Endothelial cell of umbilical vein (primary cell): ENCODE measurements at regions not wholly inside any gene's neighbourhood (a gene's known extent, or its start where the extent isn't known, plus 50 kb on each side); places are given as distances from the start of the nearest gene placed in this dataset.

ENCODE experiments used
- BruUV-seq: library from RNA; stranded (reverse); fragments of 400-500 nt; replicated peaks from 2 replicates; lab custom pipeline; 2021; lab: Mats Ljungman, UMichigan
- CTCF ChIA-PET: fragments of 300-600, 350-600 bp; sonication (Branson Sonifier 250); formaldehyde crosslinking; loops from one replicate; lab custom pipeline; 2021; ENCODE audit warnings: antibody characterized with exemption, inconsistent platforms; lab: Charles Lee
- POLR2A ChIA-PET: fragments of 300-600, 350-600 bp; sonication (Branson Sonifier 250); formaldehyde crosslinking; loops from one replicate; lab custom pipeline; 2021; ENCODE audit warnings: antibody characterized with exemption, inconsistent platforms; lab: Charles Lee
- DNase-seq: peaks from one replicate; pipeline ENCODE4 v3.0.0-alpha.2; 2011; ENCODE audit warnings: low read depth, low spot score
- FAIRE-seq: peaks from 2 replicates; lab custom pipeline; 2011; peaks lifted over from hg19 to GRCh38; lab: Jason Lieb, UNC
- H2AFZ ChIP-seq: 2 replicates; pipeline ENCODE4 v1.6.0; 2012; ENCODE audit warnings: low read depth, low read length, control low read depth, inconsistent platforms
- H3K27ac ChIP-seq: 2 replicates; pipeline ENCODE4 v1.5.1; 2011; ENCODE audit warnings: low read depth, mild to moderate bottlenecking, control low read depth, low read length, moderate library complexity; ENCODE audit not compliant: insufficient read depth
- H3K27me3 ChIP-seq, 2 experiments: 2 replicates each; pipeline versions ENCODE4 v1.6.0 to v1.6.1; 2011; ENCODE audit warnings: low read length in 2 of 2, mixed read lengths in 1 of 2; ENCODE audit not compliant: control insufficient read depth in 2 of 2, insufficient read depth in 2 of 2
- H3K36me3 ChIP-seq, 2 experiments: 2 replicates in 1 of 2; 3 replicates in 1 of 2; pipeline ENCODE4 v1.5.1; 2011; ENCODE audit warnings: low read length in 2 of 2, mild to moderate bottlenecking in 1 of 2, moderate library complexity in 1 of 2; ENCODE audit not compliant: control insufficient read depth in 2 of 2, insufficient read depth in 2 of 2; ENCODE audit errors: extremely low read depth in 1 of 2
- H3K4me1 ChIP-seq: 3 replicates; pipeline ENCODE4 v1.5.1; 2011; ENCODE audit warnings: mild to moderate bottlenecking, low read length; ENCODE audit not compliant: control insufficient read depth, insufficient read depth; ENCODE audit errors: extremely low read depth
- H3K4me2 ChIP-seq: 2 replicates; pipeline ENCODE4 v1.6.1; 2011; ENCODE audit warnings: low read length, control low read depth, mixed read lengths; ENCODE audit not compliant: insufficient read depth
- H3K4me3 ChIP-seq, 3 experiments: fragments of 200-600 bp in 1 of 3; sonication (generic), shearing (Covaris generic) in 1 of 3; replicated peaks in 1 of 3; 2 replicates each; pipeline ENCODE4 v1.5.1; 2011 to 2016; ENCODE audit warnings: control low read depth in 3 of 3, low read length in 3 of 3, mild to moderate bottlenecking in 2 of 3, inconsistent platforms in 1 of 3, low read depth in 1 of 3, moderate library complexity in 1 of 3; ENCODE audit not compliant: insufficient read depth in 1 of 3
- H3K79me2 ChIP-seq: 2 replicates; pipeline ENCODE4 v1.6.0; 2012; ENCODE audit warnings: low read length, inconsistent platforms; ENCODE audit not compliant: control insufficient read depth, insufficient read depth
- H3K9ac ChIP-seq: replicated peaks from 2 replicates; pipeline ENCODE3; 2011; ENCODE audit warnings: low read length, control low read depth; ENCODE audit not compliant: insufficient read depth; ENCODE audit errors: extremely low read depth
- H3K9me1 ChIP-seq: replicated peaks from 3 replicates; pipeline ENCODE4 v1.6.0; 2011; ENCODE audit warnings: mild to moderate bottlenecking, low read length; ENCODE audit not compliant: control insufficient read depth, insufficient read depth; ENCODE audit errors: extremely low read depth
- H3K9me3 ChIP-seq: replicated peaks from 2 replicates; pipeline ENCODE4 v1.5.1; 2012; ENCODE audit warnings: low read length, inconsistent platforms; ENCODE audit not compliant: control insufficient read depth, insufficient read depth
- H4K20me1 ChIP-seq: replicated peaks from 2 replicates; pipeline ENCODE3; 2011; ENCODE audit warnings: mild to moderate bottlenecking, low read length; ENCODE audit not compliant: control insufficient read depth, insufficient read depth; ENCODE audit errors: extremely low read depth
- EZH2 ChIP-seq: IDR thresholded peaks from 2 replicates; pipeline ENCODE4 v1.6.1; 2012; ENCODE audit warnings: borderline replicate concordance, low read depth, mild to moderate bottlenecking, moderate library complexity, low read length, inconsistent platforms; ENCODE audit not compliant: severe bottlenecking
- FOS ChIP-seq: IDR thresholded peaks from 2 replicates; pipeline ENCODE4 v1.6.1; 2011; ENCODE audit warnings: mild to moderate bottlenecking, low read length, moderate library complexity, borderline replicate concordance; ENCODE audit not compliant: insufficient read depth
- JUN ChIP-seq: IDR thresholded peaks from 2 replicates; pipeline ENCODE4 v1.6.1; 2011; ENCODE audit warnings: borderline replicate concordance, low read depth; ENCODE audit not compliant: insufficient read length, insufficient read depth
- MYC ChIP-seq: IDR thresholded peaks from one replicate; pipeline ENCODE4 v1.6.1; 2011; ENCODE audit warnings: mild to moderate bottlenecking, low read depth, low read length
- POLR2A ChIP-seq: IDR thresholded peaks from 2 replicates; pipeline ENCODE4 v1.6.1; 2012; ENCODE audit warnings: low read depth, mild to moderate bottlenecking, control low read depth, low read length
- POLR2AphosphoS5 ChIP-seq: IDR thresholded peaks from 2 replicates; pipeline ENCODE4 v1.6.1; 2012; ENCODE audit warnings: low read depth, mild to moderate bottlenecking, control low read depth, low read length, moderate library complexity; ENCODE audit not compliant: insufficient read depth
- dilution Hi-C: fragments of 300-500 bp; cut with MboI; formaldehyde crosslinking; loops from one replicate; pipeline ENCODE4 v1.15.0; 2019; ENCODE audit warnings: low sequenced_read_pairs; ENCODE audit not compliant: extremely low pct_ligation_motif_present
- intact Hi-C: fragments of 100-400 bp; cut with micrococcal nuclease; formaldehyde crosslinking; loops from one replicate; pipeline ENCODE4 v1.10.0; 2022
- TF ChIP-seq, protein P1 (sequence below): IDR thresholded peaks from 2 replicates; pipeline ENCODE4 v1.6.1; 2011; ENCODE audit not compliant: insufficient read depth, insufficient read length

DNA sequence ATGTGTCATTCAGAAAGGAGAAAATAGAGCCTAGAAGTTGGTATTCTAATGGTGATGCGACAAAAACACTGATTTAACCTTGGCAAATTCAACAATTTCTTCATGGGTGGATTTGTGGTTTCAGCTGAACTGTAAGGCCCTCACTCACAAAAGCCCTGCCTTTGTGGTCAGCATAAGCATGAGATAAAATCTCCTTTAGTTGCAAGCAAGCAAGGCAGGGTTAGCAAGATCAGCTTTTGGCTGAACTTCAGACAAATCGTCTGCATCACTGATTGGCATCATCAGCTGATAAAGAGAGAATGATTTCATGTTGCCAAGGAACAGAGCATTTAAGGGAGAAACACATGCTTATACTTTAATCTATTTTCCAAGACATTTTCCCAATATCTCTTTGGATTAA lies 2582.2 kb downstream of the PCDH7 start:
- ChIA-PET POLR2A (no interaction called here), CTCF (no interaction called here)
- no peak for FAIRE-seq
- intact Hi-C loops: no loop called here
- H3K79me2 ChIP-seq: no peaks in the 10 kb centered on the region
- H3K36me3 ChIP-seq: no peaks in the 10 kb centered on the region
- H3K4me2 ChIP-seq: no peak overlapping the region
- H3K4me3 ChIP-seq: no peak overlapping the region
- no peak overlapping the region for H2AFZ ChIP-seq
- dilution Hi-C loops: no loop called here
- no peaks in the 10 kb centered on the region for H3K9me3 ChIP-seq
- H3K27me3 ChIP-seq: no peaks in the 10 kb centered on the region
- no peak overlapping the region for H3K9ac ChIP-seq
- H3K4me1 ChIP-seq: no peaks in the 10 kb centered on the region
- TF ChIP-seq EZH2: no peak
- TF ChIP-seq, protein P1, sequence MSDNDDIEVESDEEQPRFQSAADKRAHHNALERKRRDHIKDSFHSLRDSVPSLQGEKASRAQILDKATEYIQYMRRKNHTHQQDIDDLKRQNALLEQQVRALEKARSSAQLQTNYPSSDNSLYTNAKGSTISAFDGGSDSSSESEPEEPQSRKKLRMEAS: no peak
- TF ChIP-seq FOS: no peak
- TF ChIP-seq POLR2A: no peak
- TF ChIP-seq POLR2AphosphoS5: no peak
- no peak for TF ChIP-seq JUN
- no peaks in the 10 kb centered on the region for H4K20me1 ChIP-seq
- DNase-seq: no peak
- H3K9me1 ChIP-seq: no peaks in the 10 kb centered on the region
- H3K27ac ChIP-seq: no peak overlapping the region
- no TSS peak for BruUV-seq

DNA sequence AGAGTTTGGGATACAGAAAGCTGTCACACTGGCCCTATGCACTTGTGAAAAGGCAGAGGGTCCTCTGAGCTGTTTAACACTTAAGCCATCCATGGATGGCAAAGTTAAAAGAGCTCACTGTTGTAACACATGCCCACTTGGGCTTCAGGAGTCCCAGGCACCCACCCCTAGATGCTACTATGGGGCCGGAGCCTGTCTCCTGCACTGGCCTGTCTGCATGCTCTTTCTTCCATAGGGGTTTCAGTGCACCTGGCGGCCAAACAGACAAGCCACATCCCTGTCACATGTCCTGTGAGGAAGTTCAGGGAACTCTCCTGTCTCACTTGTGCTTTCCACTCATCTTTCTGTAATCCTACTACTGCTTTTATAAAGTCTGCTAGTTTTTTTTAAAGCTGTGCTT lies 2586.0 kb downstream of the PCDH7 start:
- intact Hi-C loops (no loop called here), dilution Hi-C loops (no loop called here)
- H3K9me1 ChIP-seq: no peaks in the 10 kb centered on the region
- H3K27me3 ChIP-seq: no peaks in the 10 kb centered on the region
- ChIA-PET POLR2A (no interaction called here), CTCF (no interaction called here)
- H2AFZ ChIP-seq: no peak overlapping the region
- no peaks in the 10 kb centered on the region for H3K79me2 ChIP-seq
- DNase-seq (no peak), FAIRE-seq (no peak)
- no TSS peak for BruUV-seq
- H3K27ac ChIP-seq: no peak overlapping the region
- H3K4me1 ChIP-seq: no peaks in the 10 kb centered on the region
- no peaks in the 10 kb centered on the region for H3K36me3 ChIP-seq
- no peaks in the 10 kb centered on the region for H3K9me3 ChIP-seq
- H3K4me2 ChIP-seq: no peak overlapping the region
- no peak for TF ChIP-seq POLR2A
- no peak for TF ChIP-seq FOS
- TF ChIP-seq, protein P1: no peak
- no peak for TF ChIP-seq JUN
- TF ChIP-seq MYC: no peak
- no peak overlapping the region for H3K9ac ChIP-seq
- no peaks in the 10 kb centered on the region for H4K20me1 ChIP-seq
- H3K4me3 ChIP-seq: no peak overlapping the region
